HG03520 (cell line): ENCODE measurements at regions not wholly inside any gene's neighbourhood (a gene's known extent, or its start where the extent isn't known, plus 50 kb on each side); places are given as distances from the start of the nearest gene placed in this dataset.
A peak's percentile ranks its signal among the peaks of the same experiment; 100 is the strongest.

ENCODE experiments used
- ATAC-seq: cut with Tn5 transposase; IDR thresholded peaks from one replicate; pipeline ENCODE4 v1.9.1; 2021; ENCODE audit warnings: mild to moderate bottlenecking, moderate library complexity; ENCODE audit not compliant: unreplicated experiment

GRCh38 chr1:181423301-181423918 is 59.9 kb upstream of the CACNA1E start:
- no peak for ATAC-seq

- ATAC-seq: no peak
These were observed 58.4 kb upstream of the CACNA1E start for GRCh38 chr1:181424786-181425403.

- no peak for ATAC-seq
These were observed 57.8 kb upstream of the CACNA1E start for GRCh38 chr1:181425566-181425965.

- no peak for ATAC-seq
These were observed 53.9 kb upstream of the CACNA1E start for GRCh38 chr1:181429462-181429861.

GRCh38 chr1:181430015-181430885 is 53.1 kb upstream of the CACNA1E start:
- peak; percentile 59 for ATAC-seq
